RWPE2 (cell line): ENCODE measurements at regions not wholly inside any gene's neighbourhood (a gene's known extent, or its start where the extent isn't known, plus 50 kb on each side); places are given as distances from the start of the nearest gene placed in this dataset.

Experiments
- ATAC-seq: fragments of 200-7000 bp; cut with Tn5 transposase; 3 replicates; pipeline ENCODE4 v1.9.1; 2021; ENCODE audit warnings: low read depth
- DNase-seq: peaks from one replicate; pipeline ENCODE4 v3.0.0-alpha.2; 2020; ENCODE audit warnings: low spot score
- H3K27ac ChIP-seq: fragments of 450-650 bp; 2 replicates; pipeline ENCODE4 v1.5.1; 2017; ENCODE audit warnings: mild to moderate bottlenecking; ENCODE audit not compliant: poor library complexity, severe bottlenecking
- H3K27me3 ChIP-seq: fragments of 250-450 bp; sonication (Bioruptor Pico); 2 replicates; pipeline ENCODE4 v1.5.1; 2021; ENCODE audit warnings: mild to moderate bottlenecking, moderate library complexity; ENCODE audit not compliant: insufficient read depth, poor library complexity, severe bottlenecking
- H3K36me3 ChIP-seq: fragments of 250-450 bp; sonication (Bioruptor Pico); 2 replicates; pipeline ENCODE4 v1.5.1; 2020; ENCODE audit warnings: low read depth, mild to moderate bottlenecking, moderate library complexity
- H3K4me1 ChIP-seq: fragments of 250-450 bp; sonication (Bioruptor Pico); 2 replicates; pipeline ENCODE4 v1.5.1; 2021; ENCODE audit warnings: mild to moderate bottlenecking, moderate library complexity; ENCODE audit not compliant: insufficient read depth, poor library complexity, severe bottlenecking
- H3K4me3 ChIP-seq: fragments of 250-450 bp; sonication (Bioruptor Pico); 2 replicates; pipeline ENCODE4 v1.5.1; 2021; ENCODE audit warnings: mild to moderate bottlenecking, moderate library complexity; ENCODE audit not compliant: severe bottlenecking
- H3K9me3 ChIP-seq: fragments of 250-450 bp; sonication (Bioruptor Pico); 2 replicates; pipeline ENCODE4 v1.5.1; 2021; ENCODE audit warnings: mild to moderate bottlenecking, moderate library complexity; ENCODE audit not compliant: severe bottlenecking
- CTCF ChIP-seq: fragments of 450-650 bp; IDR thresholded peaks from one replicate; pipeline ENCODE4 v1.5.1; 2017; ENCODE audit warnings: mild to moderate bottlenecking, moderate library complexity; ENCODE audit not compliant: poor library complexity, severe bottlenecking

GRCh38 chr7:25665903-25666670, 437.8 kb upstream of the NPVF start:
- Histone ChIP-seq H3K9me3 (no peaks in the 10 kb centered on the region), H3K36me3 (no peaks in the 10 kb centered on the region), H3K27me3 (peaks cover 27% of the 10 kb centered on the region), H3K27ac (no peak overlapping the region), H3K4me1 (no peaks in the 10 kb centered on the region), H3K4me3 (no peak overlapping the region)
- DNase-seq (no peak), ATAC-seq (no peak)
- no peak for TF ChIP-seq CTCF

DNA sequence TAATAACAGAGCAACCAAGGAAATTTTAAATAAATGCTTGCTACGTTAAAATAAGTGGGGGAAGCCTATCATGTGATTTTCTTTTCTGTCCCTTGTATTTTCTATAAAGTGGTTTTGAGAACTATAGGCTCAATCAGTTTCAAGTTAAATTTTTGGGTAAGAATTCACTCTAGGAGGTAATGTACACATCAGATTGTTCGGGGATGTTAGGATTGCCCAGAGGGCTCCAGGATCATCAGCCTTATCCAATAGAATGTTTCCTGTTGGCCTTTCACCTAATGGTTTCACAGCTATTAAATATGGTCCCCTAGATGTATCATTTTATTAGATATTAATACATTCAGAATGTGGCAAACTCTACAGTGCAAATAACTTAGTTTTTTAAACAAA, 438.4 kb upstream of the NPVF start:
- peaks cover 27% of the 10 kb centered on the region for H3K27me3 ChIP-seq
- no peaks in the 10 kb centered on the region for H3K9me3 ChIP-seq
- H3K36me3 ChIP-seq: no peaks in the 10 kb centered on the region
- no peak overlapping the region for H3K27ac ChIP-seq
- H3K4me3 ChIP-seq: no peak overlapping the region
- H3K4me1 ChIP-seq: no peaks in the 10 kb centered on the region
- no peak for DNase-seq
- no peak for TF ChIP-seq CTCF
- ATAC-seq: no peak

DNA sequence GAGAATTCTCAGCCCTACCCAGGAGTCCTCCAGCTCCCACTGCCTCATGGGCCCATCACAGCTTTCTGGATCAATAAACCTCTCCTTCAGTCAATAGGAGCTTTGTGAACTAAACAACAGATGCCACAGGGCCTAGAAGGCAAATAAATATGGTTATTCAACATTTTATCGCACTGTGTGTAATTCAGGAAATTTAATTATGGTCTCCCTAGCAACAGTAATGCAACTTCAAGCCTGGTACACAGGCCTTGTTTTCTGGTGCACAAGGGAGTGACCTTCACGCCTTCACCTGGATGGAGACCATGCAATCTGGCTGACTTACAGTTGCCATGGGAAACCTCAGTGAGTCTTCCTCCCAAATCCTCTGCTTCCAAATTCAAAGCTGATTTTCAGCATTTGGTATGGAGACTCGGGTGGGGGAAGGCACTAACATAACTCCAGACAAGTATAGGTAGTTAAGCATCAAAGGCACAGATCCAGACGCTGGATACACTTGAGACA, 441.0 kb upstream of the NPVF start:
- H3K27me3 ChIP-seq: peaks cover 15% of the 10 kb centered on the region
- H3K4me1 ChIP-seq: no peaks in the 10 kb centered on the region
- TF ChIP-seq CTCF: no peak
- no peaks in the 10 kb centered on the region for H3K36me3 ChIP-seq
- H3K9me3 ChIP-seq: no peaks in the 10 kb centered on the region
- H3K27ac ChIP-seq: no peak overlapping the region
- ATAC-seq (no peak), DNase-seq (no peak)
- H3K4me3 ChIP-seq: no peak overlapping the region

DNA sequence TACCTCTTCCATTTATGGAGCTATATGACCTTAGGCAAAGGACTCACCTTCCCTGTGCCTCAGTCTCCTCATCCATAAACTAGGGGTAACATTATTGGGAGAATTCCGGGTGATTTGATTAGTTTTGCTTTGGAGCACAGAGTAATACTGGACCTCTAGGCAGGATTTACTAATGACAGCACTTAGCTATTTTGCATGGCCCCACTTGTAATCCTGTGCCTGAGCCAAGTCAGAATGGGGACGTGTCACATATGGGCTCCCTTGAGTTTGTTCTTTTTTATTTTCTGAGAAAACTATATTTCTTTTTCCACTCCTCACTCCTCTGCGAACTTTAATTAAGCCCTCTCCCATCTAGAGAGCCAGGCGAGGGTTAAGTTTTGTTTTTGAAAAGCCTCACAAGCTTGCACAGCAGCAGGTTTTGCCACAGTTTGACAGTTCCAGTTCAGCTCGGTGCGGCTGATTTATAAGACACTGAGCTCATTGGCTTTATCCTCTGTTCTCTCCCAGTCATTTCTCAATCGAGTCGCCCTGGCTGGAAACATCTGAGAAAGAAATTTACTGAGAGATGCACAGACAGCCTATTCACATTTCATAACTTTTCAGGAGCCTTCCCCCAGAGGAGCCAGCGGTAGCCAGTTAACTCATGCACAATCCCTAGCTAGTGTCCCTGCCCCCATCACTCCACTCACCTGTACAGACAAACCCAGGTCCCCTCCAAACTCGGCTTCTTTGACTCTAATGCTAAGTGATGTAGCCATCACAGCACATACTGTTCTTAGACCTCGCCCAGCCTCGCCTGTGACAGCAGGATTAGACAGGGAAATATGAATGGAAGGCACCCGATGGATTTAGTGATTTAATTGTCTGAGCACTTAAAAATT, 441.9 kb upstream of the NPVF start:
- DNase-seq (no peak), ATAC-seq (no peak)
- H3K36me3 ChIP-seq: no peaks in the 10 kb centered on the region
- no peak overlapping the region for H3K4me3 ChIP-seq
- no peaks in the 10 kb centered on the region for H3K4me1 ChIP-seq
- no peak for TF ChIP-seq CTCF
- H3K27me3 ChIP-seq: peaks cover 11% of the 10 kb centered on the region
- H3K27ac ChIP-seq: no peak overlapping the region
- no peaks in the 10 kb centered on the region for H3K9me3 ChIP-seq
